Erythroblast (primary cell): ENCODE measurements at regions not wholly inside any gene's neighbourhood (a gene's known extent, or its start where the extent isn't known, plus 50 kb on each side); places are given as distances from the start of the nearest gene placed in this dataset.

Experiments
- GATA1 ChIP-seq: IDR thresholded peaks from 2 replicates; pipeline ENCODE4 v1.6.1; 2011; ENCODE audit warnings: low read depth, mild to moderate bottlenecking, control low read depth, low read length, moderate library complexity
- POLR2A ChIP-seq: IDR thresholded peaks from 2 replicates; pipeline ENCODE4 v1.6.1; 2011; ENCODE audit warnings: mild to moderate bottlenecking, low read length

DNA sequence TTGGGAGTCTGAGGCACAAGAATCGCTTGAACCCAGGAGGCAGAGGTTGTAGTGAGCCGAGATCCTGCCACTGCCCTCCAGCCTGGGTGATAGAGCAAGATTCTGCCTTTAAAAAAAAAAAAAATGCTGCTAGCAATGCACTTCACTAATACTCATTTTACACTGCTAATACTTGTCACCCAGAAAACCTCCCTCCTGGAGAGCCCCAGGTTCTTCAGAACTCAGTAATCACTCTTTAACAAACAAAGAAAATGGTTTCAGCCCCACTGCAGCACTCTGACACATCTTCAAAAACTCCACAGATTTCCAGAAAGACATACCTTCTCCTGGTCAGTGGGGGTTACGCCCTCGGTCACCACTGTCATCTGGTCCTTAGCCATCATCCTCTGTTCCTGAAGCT lies 366.7 kb downstream of the SHQ1 start:
- TF ChIP-seq POLR2A (no peak), GATA1 (no peak)
